Kidney glomerular epithelial cell (primary cell): ENCODE measurements at regions not wholly inside any gene's neighbourhood (a gene's known extent, or its start where the extent isn't known, plus 50 kb on each side); places are given as distances from the start of the nearest gene placed in this dataset.
"Not testable (repeated sequence)": the region's sequence is repeated elsewhere in the genome, so short reads cannot be mapped to it uniquely, and the experiment has no call there.

Source experiments
- DNase-seq: peaks from one replicate; lab custom pipeline; 2025; lab: John Stamatoyannopoulos, UW

- DNase-seq: no peak
Measured at GRCh38 chr12:111248236-111249017, 120.5 kb downstream of the PHETA1 start.

GRCh38 chr12:111247083-111247783, 121.7 kb downstream of the PHETA1 start:
- DNase-seq: no peak

GRCh38 chr12:111246477-111247011, 122.4 kb downstream of the PHETA1 start:
- DNase-seq: no peak

- no peak for DNase-seq
Measured at GRCh38 chr12:111245701-111246476, 123.0 kb downstream of the PHETA1 start.

GRCh38 chr12:111244673-111245072, 124.2 kb downstream of the PHETA1 start:
- no peak for DNase-seq

GRCh38 chr12:111242817-111243216, 126.1 kb downstream of the PHETA1 start:
- not testable (repeated sequence) for DNase-seq

GRCh38 chr12:111242184-111242583, 126.7 kb downstream of the PHETA1 start:
- no peak for DNase-seq

- no peak for DNase-seq
Measured at GRCh38 chr12:111240374-111240773, 128.5 kb downstream of the PHETA1 start.

GRCh38 chr12:111239235-111239634, 129.7 kb downstream of the PHETA1 start:
- no peak for DNase-seq

- DNase-seq: no peak
Measured at GRCh38 chr12:111238075-111238734, 130.7 kb downstream of the PHETA1 start.

GRCh38 chr12:111234491-111234890, 134.4 kb downstream of the PHETA1 start:
- DNase-seq: not testable (repeated sequence)

GRCh38 chr12:111233786-111234185, 135.1 kb downstream of the PHETA1 start:
- DNase-seq: no peak

- no peak for DNase-seq
Measured at GRCh38 chr12:111230649-111231048, 138.2 kb downstream of the PHETA1 start.

GRCh38 chr12:111228916-111229666, 139.8 kb downstream of the PHETA1 start:
- no peak for DNase-seq

GRCh38 chr12:111227476-111228420, 141.1 kb downstream of the PHETA1 start:
- no peak for DNase-seq

GRCh38 chr12:111226680-111227079, 142.2 kb downstream of the PHETA1 start:
- DNase-seq: no peak

- no peak for DNase-seq
Measured at GRCh38 chr12:111225307-111225706, 143.6 kb downstream of the PHETA1 start.

GRCh38 chr12:111224186-111225066, 144.5 kb downstream of the PHETA1 start:
- no peak for DNase-seq

- DNase-seq: no peak
Measured at GRCh38 chr12:111222523-111222922, 146.4 kb downstream of the PHETA1 start.
